Neural cell (in vitro differentiated cells): ENCODE measurements at regions not wholly inside any gene's neighbourhood (a gene's known extent, or its start where the extent isn't known, plus 50 kb on each side); places are given as distances from the start of the nearest gene placed in this dataset.

Experiments
- H2AFZ ChIP-seq: fragments of 200-600, 300-800 bp; sonication (generic), shearing (Covaris generic); 2 replicates; pipeline ENCODE4 v1.6.0; 2014; ENCODE audit warnings: low read depth, mild to moderate bottlenecking, antibody characterized with exemption, low read length, moderate library complexity
- H3F3A ChIP-seq: fragments of 200-600 bp; shearing (Covaris generic); 2 replicates; pipeline ENCODE4 v1.6.1; 2016; ENCODE audit warnings: mild to moderate bottlenecking, moderate library complexity, mixed read lengths, antibody characterized with exemption, low read length; ENCODE audit not compliant: insufficient read depth, poor library complexity, severe bottlenecking
- H3K27ac ChIP-seq: fragments of 200-600, 300-800 bp; sonication (generic), shearing (Covaris generic); 2 replicates; pipeline ENCODE4 v1.5.1; 2014; ENCODE audit warnings: mild to moderate bottlenecking, low read length, moderate library complexity
- H3K27me3 ChIP-seq: fragments of 300-800, 200-600 bp; sonication (generic), shearing (Covaris generic); 2 replicates; pipeline ENCODE4 v1.6.0; 2014; ENCODE audit warnings: mild to moderate bottlenecking, low read depth, low read length, moderate library complexity; ENCODE audit not compliant: insufficient read depth
- H3K36me3 ChIP-seq: fragments of 300-800, 200-600 bp; sonication (generic), shearing (Covaris generic); 2 replicates; pipeline ENCODE4 v1.5.1; 2014; ENCODE audit warnings: mild to moderate bottlenecking, antibody characterized with exemption, low read length, moderate library complexity; ENCODE audit not compliant: insufficient read depth
- H3K4me2 ChIP-seq: fragments of 300-800, 200-600 bp; sonication (generic), shearing (Covaris generic); 2 replicates; pipeline ENCODE4 v1.6.0; 2014; ENCODE audit warnings: mild to moderate bottlenecking, low read length
- H3K4me3 ChIP-seq: fragments of 300-800, 200-600 bp; sonication (generic), shearing (Covaris generic); 2 replicates; pipeline ENCODE4 v1.5.1; 2014; ENCODE audit warnings: mild to moderate bottlenecking, low read length, moderate library complexity
- H3K79me2 ChIP-seq: fragments of 200-600 bp; shearing (Covaris generic); replicated peaks from 2 replicates; pipeline ENCODE4 v1.6.0; 2014; ENCODE audit warnings: mild to moderate bottlenecking, low read length, moderate library complexity; ENCODE audit not compliant: insufficient read depth
- H3K9ac ChIP-seq: fragments of 300-800, 200-600 bp; sonication (generic), shearing (Covaris generic); 2 replicates; pipeline ENCODE4 v1.6.1; 2016; ENCODE audit warnings: mild to moderate bottlenecking, low read length, mixed read lengths
- H3K9me2 ChIP-seq: fragments of 200-600 bp; shearing (Covaris generic); 2 replicates; pipeline ENCODE4 v1.6.1; 2016; ENCODE audit warnings: mild to moderate bottlenecking, low read length, mixed read lengths; ENCODE audit not compliant: insufficient read depth
- H3K9me3 ChIP-seq: fragments of 200-600, 300-800 bp; sonication (generic), shearing (Covaris generic); 2 replicates; pipeline ENCODE4 v1.6.1; 2016; ENCODE audit warnings: mild to moderate bottlenecking, mixed run types, low read length, moderate library complexity, mixed read lengths
- H4K20me1 ChIP-seq: fragments of 200-600 bp; shearing (Covaris generic); 2 replicates; pipeline ENCODE4 v1.6.1; 2016; ENCODE audit warnings: mild to moderate bottlenecking, mixed run types; ENCODE audit not compliant: insufficient read depth
- EP300 ChIP-seq: fragments of 450-650 bp; conservative IDR thresholded peaks from 2 replicates; pipeline ENCODE4 v1.6.1; 2014; ENCODE audit warnings: antibody characterized with exemption, mild to moderate bottlenecking, moderate library complexity; ENCODE audit not compliant: poor library complexity, severe bottlenecking
- EZH2 ChIP-seq: fragments of 200-600, 300-800 bp; shearing (Covaris generic), sonication (generic); IDR thresholded peaks from 2 replicates; pipeline ENCODE4 v1.6.1; 2014; ENCODE audit warnings: antibody characterized with exemption, low read length, borderline replicate concordance, mild to moderate bottlenecking; ENCODE audit not compliant: insufficient read depth, poor library complexity, severe bottlenecking
- MXI1 ChIP-seq: fragments of 450-650 bp; conservative IDR thresholded peaks from 2 replicates; pipeline ENCODE4 v1.6.1; 2014; ENCODE audit warnings: antibody characterized with exemption, mild to moderate bottlenecking; ENCODE audit not compliant: poor library complexity, severe bottlenecking
- POLR2AphosphoS5 ChIP-seq: IDR thresholded peaks from 2 replicates; pipeline ENCODE4 v1.6.1; 2012
- RAD21 ChIP-seq: fragments of 450-650 bp; conservative IDR thresholded peaks from 2 replicates; pipeline ENCODE4 v1.6.1; 2014; ENCODE audit warnings: antibody characterized with exemption, mild to moderate bottlenecking, moderate library complexity
- SMC3 ChIP-seq: fragments of 450-650 bp; conservative IDR thresholded peaks from 2 replicates; pipeline ENCODE4 v1.6.1; 2014; ENCODE audit warnings: antibody characterized with exemption, mild to moderate bottlenecking, moderate library complexity; ENCODE audit not compliant: poor library complexity
- TAF1 ChIP-seq: IDR thresholded peaks from 2 replicates; pipeline ENCODE4 v1.6.1; 2012; ENCODE audit warnings: low read depth
- TF ChIP-seq, protein P1 (sequence below): IDR thresholded peaks from 2 replicates; pipeline ENCODE4 v1.6.1; 2012; ENCODE audit warnings: borderline replicate concordance
- TF ChIP-seq, protein P2 (sequence below): fragments of 450-650 bp; IDR thresholded peaks from 2 replicates; pipeline ENCODE4 v1.5.1; 2014; ENCODE audit warnings: antibody characterized with exemption, mild to moderate bottlenecking, moderate library complexity; ENCODE audit not compliant: poor library complexity, severe bottlenecking

DNA sequence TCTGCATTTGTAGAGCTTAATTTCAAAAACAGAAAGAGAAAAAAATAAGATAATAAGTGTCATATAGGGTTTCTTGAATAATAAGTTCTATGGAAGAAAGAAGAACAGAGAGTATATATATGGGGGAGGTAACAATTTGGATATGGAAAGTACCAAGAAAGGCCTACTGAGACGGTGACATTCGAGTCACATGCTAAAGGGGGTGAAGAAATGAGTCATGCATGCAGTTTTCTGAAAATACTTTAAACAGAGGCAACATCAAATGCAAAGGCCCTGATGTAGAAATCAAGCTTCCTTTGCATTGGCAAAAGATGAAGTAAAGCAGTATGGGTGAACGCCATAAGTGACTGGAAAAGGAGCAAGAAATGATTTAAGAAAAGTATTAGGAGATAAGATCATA, 371.6 kb upstream of the ZNF385D start:
- no peaks in the 10 kb centered on the region for H4K20me1 ChIP-seq
- H3K27me3 ChIP-seq: no peaks in the 10 kb centered on the region
- no peaks in the 10 kb centered on the region for H3K9me2 ChIP-seq
- no peak overlapping the region for H3K4me3 ChIP-seq
- no peak overlapping the region for H3K9ac ChIP-seq
- H3K4me2 ChIP-seq: no peak overlapping the region
- H3K36me3 ChIP-seq: no peaks in the 10 kb centered on the region
- H3K79me2 ChIP-seq: no peaks in the 10 kb centered on the region
- TF ChIP-seq, protein P1, sequence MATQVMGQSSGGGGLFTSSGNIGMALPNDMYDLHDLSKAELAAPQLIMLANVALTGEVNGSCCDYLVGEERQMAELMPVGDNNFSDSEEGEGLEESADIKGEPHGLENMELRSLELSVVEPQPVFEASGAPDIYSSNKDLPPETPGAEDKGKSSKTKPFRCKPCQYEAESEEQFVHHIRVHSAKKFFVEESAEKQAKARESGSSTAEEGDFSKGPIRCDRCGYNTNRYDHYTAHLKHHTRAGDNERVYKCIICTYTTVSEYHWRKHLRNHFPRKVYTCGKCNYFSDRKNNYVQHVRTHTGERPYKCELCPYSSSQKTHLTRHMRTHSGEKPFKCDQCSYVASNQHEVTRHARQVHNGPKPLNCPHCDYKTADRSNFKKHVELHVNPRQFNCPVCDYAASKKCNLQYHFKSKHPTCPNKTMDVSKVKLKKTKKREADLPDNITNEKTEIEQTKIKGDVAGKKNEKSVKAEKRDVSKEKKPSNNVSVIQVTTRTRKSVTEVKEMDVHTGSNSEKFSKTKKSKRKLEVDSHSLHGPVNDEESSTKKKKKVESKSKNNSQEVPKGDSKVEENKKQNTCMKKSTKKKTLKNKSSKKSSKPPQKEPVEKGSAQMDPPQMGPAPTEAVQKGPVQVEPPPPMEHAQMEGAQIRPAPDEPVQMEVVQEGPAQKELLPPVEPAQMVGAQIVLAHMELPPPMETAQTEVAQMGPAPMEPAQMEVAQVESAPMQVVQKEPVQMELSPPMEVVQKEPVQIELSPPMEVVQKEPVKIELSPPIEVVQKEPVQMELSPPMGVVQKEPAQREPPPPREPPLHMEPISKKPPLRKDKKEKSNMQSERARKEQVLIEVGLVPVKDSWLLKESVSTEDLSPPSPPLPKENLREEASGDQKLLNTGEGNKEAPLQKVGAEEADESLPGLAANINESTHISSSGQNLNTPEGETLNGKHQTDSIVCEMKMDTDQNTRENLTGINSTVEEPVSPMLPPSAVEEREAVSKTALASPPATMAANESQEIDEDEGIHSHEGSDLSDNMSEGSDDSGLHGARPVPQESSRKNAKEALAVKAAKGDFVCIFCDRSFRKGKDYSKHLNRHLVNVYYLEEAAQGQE: no peak
- no peak for TF ChIP-seq EP300
- TF ChIP-seq TAF1: no peak
- no peak for TF ChIP-seq RAD21
- TF ChIP-seq, protein P2, sequence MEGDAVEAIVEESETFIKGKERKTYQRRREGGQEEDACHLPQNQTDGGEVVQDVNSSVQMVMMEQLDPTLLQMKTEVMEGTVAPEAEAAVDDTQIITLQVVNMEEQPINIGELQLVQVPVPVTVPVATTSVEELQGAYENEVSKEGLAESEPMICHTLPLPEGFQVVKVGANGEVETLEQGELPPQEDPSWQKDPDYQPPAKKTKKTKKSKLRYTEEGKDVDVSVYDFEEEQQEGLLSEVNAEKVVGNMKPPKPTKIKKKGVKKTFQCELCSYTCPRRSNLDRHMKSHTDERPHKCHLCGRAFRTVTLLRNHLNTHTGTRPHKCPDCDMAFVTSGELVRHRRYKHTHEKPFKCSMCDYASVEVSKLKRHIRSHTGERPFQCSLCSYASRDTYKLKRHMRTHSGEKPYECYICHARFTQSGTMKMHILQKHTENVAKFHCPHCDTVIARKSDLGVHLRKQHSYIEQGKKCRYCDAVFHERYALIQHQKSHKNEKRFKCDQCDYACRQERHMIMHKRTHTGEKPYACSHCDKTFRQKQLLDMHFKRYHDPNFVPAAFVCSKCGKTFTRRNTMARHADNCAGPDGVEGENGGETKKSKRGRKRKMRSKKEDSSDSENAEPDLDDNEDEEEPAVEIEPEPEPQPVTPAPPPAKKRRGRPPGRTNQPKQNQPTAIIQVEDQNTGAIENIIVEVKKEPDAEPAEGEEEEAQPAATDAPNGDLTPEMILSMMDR: no peak
- TF ChIP-seq EZH2: no peak
- TF ChIP-seq MXI1: no peak
- TF ChIP-seq POLR2AphosphoS5: no peak
- no peaks in the 10 kb centered on the region for H3F3A ChIP-seq
- H2AFZ ChIP-seq: no peak overlapping the region
- no peak overlapping the region for H3K27ac ChIP-seq
- no peaks in the 10 kb centered on the region for H3K9me3 ChIP-seq

DNA sequence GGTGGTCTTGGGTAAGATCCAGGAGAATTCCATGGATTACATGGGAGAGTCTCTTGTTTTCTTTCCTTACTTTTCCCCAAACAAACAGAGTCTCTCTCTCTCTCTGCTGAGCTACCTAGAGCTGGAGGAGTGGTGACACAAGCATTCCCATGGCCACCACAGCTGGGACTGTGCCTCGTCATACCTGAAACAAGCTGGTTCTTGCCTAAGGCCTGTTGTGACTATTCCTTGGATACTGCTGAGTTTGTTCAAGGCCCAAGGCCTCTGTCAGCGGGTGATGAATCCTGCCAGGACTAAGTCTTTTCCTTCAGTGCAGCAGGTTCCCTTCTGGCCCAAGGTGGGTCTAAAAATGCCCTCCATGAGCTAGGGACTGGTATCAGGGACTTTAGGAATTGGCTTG, 378.1 kb upstream of the ZNF385D start:
- Histone ChIP-seq H3K27me3 (no peaks in the 10 kb centered on the region), H4K20me1 (no peaks in the 10 kb centered on the region), H3K4me2 (no peak overlapping the region), H3K9me3 (no peaks in the 10 kb centered on the region), H3K36me3 (no peaks in the 10 kb centered on the region), H2AFZ (no peak overlapping the region), H3K79me2 (no peaks in the 10 kb centered on the region), H3F3A (no peaks in the 10 kb centered on the region), H3K9me2 (no peaks in the 10 kb centered on the region), H3K9ac (no peak overlapping the region), H3K27ac (no peak overlapping the region), H3K4me3 (no peak overlapping the region)
- TF ChIP-seq RAD21 (no peak), MXI1 (no peak), EZH2 (no peak), SMC3 (no peak), POLR2AphosphoS5 (no peak), EP300 (no peak), TAF1 (no peak)
- TF ChIP-seq, protein P1: no peak
- TF ChIP-seq, protein P2: no peak
